Heart left ventricle (tissue), 16 donors: ENCODE measurements at regions not wholly inside any gene's neighbourhood (a gene's known extent, or its start where the extent isn't known, plus 50 kb on each side); places are given as distances from the start of the nearest gene placed in this dataset.

Experiments
- ATAC-seq, 4 donors: fragments of 200-7000 bp; cut with Tn5 transposase; one replicate each; pipeline ENCODE4 v1.9.1; 2020 to 2022; ENCODE audit warnings: moderate library complexity in 4 of 4, mild to moderate bottlenecking in 3 of 4, moderate number of reproducible peaks in 1 of 4
- DNase-seq, 5 donors: peaks; one replicate each; pipeline ENCODE4 v3.0.0-alpha.2; 2020
- H3K27ac ChIP-seq, 12 donors: fragments of 200-600 bp; sonication (generic) in 4 of 12; one replicate each; pipeline versions ENCODE4 v1.5.0 to v1.8.0; 2016 to 2022; ENCODE audit warnings: mild to moderate bottlenecking in 2 of 12
- H3K27me3 ChIP-seq, 9 donors: fragments of 200-600 bp; sonication (generic) in 2 of 9; one replicate each; pipeline versions ENCODE4 v1.5.1 to v1.8.0; 2016 to 2022; ENCODE audit warnings: mild to moderate bottlenecking in 3 of 9
- H3K36me3 ChIP-seq, 9 donors: fragments of 200-600 bp; sonication (generic) in 2 of 9; one replicate each; pipeline versions ENCODE4 v1.5.0 to v1.8.0; 2018 to 2022; ENCODE audit warnings: mild to moderate bottlenecking in 2 of 9
- H3K4me1 ChIP-seq, 12 donors: fragments of 200-600 bp; sonication (generic) in 4 of 12; one replicate each; pipeline versions ENCODE4 v1.5.0 to v1.8.0; 2016 to 2022; ENCODE audit warnings: mild to moderate bottlenecking in 3 of 12
- H3K4me3 ChIP-seq, 12 donors: fragments of 200-600 bp; sonication (generic) in 4 of 12; one replicate each; pipeline versions ENCODE4 v1.5.0 to v1.8.0; 2017 to 2022; ENCODE audit warnings: mild to moderate bottlenecking in 9 of 12, moderate library complexity in 4 of 12
- H3K9me3 ChIP-seq, 12 donors: fragments of 200-600 bp; sonication (generic) in 4 of 12; one replicate each; pipeline versions ENCODE4 v1.5.0 to v1.8.0; 2016 to 2022; ENCODE audit warnings: mild to moderate bottlenecking in 1 of 12
- CTCF ChIP-seq, 12 donors: fragments of 200-600 bp; sonication (generic) in 4 of 12; IDR thresholded peaks; one replicate each; pipeline versions ENCODE4 v1.5.0 to v1.8.0; 2018 to 2022; ENCODE audit warnings: antibody characterized with exemption in 12 of 12, mild to moderate bottlenecking in 5 of 12
- POLR2A ChIP-seq, 2 donors: fragments of 450-650 bp; IDR thresholded peaks; one replicate each; pipeline ENCODE4 v1.6.1; 2017; ENCODE audit warnings: antibody characterized with exemption in 2 of 2, mild to moderate bottlenecking in 2 of 2, moderate library complexity in 2 of 2
- WGBS, 4 donors: extraction: QIAGEN DNeasy Blood & Tissue Kit in 2 of 4; methylation state at CpG; one replicate each; pipeline versions ENCODE4 v1.1.5 to v1.1.7; 2013 to 2018; 5-methylcytosine and 5-hydroxymethylcytosine counted together
- intact Hi-C, 10 donors: fragments of 100-400 bp; cut with DNase I; formaldehyde crosslinking; loops; one replicate each; pipeline versions ENCODE4 v1.11.1 to v1.14.2; 2022
- donor health status: ischemic (EF 13 %, LVEDD 7.1; RV severe dilation, severe dysfunction).
- donor health status: healthy with polysubstance abuse.
- donor health status: DM: no; HTN: yes; CAD: no.
- donor health status: DM: no; HTN: no; CAD: no.
- donor health status: ischemic (EF 25% LVEDD 6.9; RV normal size, moderate dysfunction).
- donor health status: ischemic (EF 25% LVEDD 5.7; RV mildly dilated, moderate dysfunction).
- donor health status: healthy.
- donor health status: DM: yes; HTN: yes; CAD: no.
- donor health status: ischemic (EF 35%, LVEDD 5.7; RV mildly dilated, moderate dysfunction).
- donor health status: nonischemic (EF 11% LVEDD 7.7; RV severe dilation, severe dysfunction).
- donor health status: DM: yes; HTN: yes; CAD: no.
- donor health status: PGD.
- donor health status: ischemic (EF 29% LVEDD 5.4; RV normal size, mild dysfunction).
- donor health status: nonischemic (EF 23%, LVEDD 6.1; RV moderate dilation, normal function).

- TF ChIP-seq CTCF (IDR thresholded peaks at IDR 0.05), result no peak
- 93 to 99% (median 96%) methylated on average over 2 of the region's 2 CpGs for WGBS, 4 donors
Measured at GRCh38 chr6:12481850-12482249, 191.7 kb downstream of the EDN1 start.

DNA sequence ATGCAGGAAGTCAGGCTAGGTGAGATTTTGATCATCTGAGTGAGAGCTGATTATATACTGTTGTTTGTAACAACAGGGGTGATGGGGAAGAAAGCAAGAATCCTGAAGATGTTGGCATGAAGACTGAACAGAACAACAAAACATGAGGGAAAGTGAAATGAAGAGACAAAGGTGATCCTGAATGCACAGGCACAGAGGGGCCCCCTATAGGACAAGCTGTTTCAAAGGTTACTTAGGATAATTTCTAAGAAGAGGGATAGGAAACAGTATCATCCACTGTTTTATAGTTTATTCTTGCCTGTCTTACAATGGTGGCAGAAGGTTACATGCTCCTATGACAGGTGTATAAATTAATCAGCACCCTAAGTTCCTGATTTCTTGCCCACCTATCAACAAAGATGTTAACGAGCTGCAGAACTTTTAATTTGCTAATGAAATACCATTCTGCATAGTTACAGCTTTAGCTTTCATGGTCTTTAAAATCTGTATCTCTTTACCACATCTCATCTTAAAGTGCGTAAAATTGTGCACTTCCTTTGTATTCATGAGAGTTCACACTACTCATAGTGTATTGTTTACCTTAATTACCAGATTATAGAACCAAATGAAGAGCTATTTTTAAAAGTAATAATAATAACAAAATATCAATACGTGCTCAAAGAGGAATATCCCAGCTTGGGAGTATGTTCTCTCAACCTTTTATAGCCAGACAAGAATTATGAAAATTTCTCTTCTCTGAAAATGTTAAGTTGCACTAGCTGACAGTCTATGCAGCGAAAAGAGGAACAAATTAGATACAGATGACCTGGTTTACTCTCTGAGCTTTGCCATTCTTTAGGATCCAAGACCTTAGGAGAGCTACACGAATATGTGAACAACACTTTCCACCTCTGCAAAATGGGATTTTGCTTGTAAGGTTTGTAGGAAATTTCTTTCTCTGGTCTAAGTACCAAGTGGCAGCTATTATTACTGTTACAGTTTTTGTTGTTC lies 192.5 kb downstream of the EDN1 start:
- intact Hi-C loops, result no loop called here
- WGBS, 4 donors, result 89 to 92% (median 91%) methylated on average over 5 of the region's 5 CpGs
- H3K27me3 ChIP-seq, result no peaks in the 10 kb centered on the region
- no peak overlapping the region for H3K27ac ChIP-seq
- peaks cover 0 to 4% (median 0%) of the 10 kb centered on the region in 12 donors for H3K4me1 ChIP-seq
- TF ChIP-seq POLR2A (IDR thresholded peaks at IDR 0.05) (no peak), CTCF (IDR thresholded peaks at IDR 0.05) (no peak)
- DNase-seq (no peak), ATAC-seq (no peak)
- no peaks in the 10 kb centered on the region for H3K36me3 ChIP-seq
- H3K9me3 ChIP-seq, result no peaks in the 10 kb centered on the region
- no peak overlapping the region for H3K4me3 ChIP-seq

More at GRCh38 chr6:12481850-12482249, 191.7 kb downstream of the EDN1 start:
- H3K27ac ChIP-seq, result no peak overlapping the region
- DNase-seq (no peak), ATAC-seq (no peak)
- no peaks in the 10 kb centered on the region for H3K27me3 ChIP-seq
- no peaks in the 10 kb centered on the region for H3K36me3 ChIP-seq
- H3K9me3 ChIP-seq, result no peaks in the 10 kb centered on the region
- no peak overlapping the region for H3K4me3 ChIP-seq
- intact Hi-C loops, result no loop called here
- peaks cover 0 to 4% (median 0%) of the 10 kb centered on the region in 12 donors for H3K4me1 ChIP-seq

DNA sequence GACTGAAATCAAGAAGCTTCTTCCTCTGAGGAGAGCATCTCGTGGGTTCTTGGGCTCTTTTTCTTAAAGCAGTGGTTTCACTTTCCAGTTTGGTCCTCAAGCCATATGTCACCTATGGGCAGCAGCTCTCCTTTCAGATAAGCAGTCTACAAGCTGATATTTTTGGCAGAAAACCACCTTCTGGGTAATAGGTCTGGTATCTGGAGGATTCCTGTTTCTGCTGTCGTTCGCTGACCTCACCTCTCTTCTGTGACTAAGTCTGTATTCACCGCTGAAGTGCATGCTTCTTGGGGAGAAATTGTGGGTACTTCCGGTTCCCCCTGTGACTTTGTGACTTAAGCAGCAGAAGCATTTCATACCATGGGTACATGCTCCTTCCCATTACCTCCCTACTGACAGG lies 193.6 kb downstream of the EDN1 start:
- no peak for TF ChIP-seq CTCF (IDR thresholded peaks at IDR 0.05)
- no peak for TF ChIP-seq POLR2A (IDR thresholded peaks at IDR 0.05)
- Histone ChIP-seq H3K27ac (no peak overlapping the region), H3K36me3 (no peaks in the 10 kb centered on the region), H3K4me3 (no peak overlapping the region), H3K27me3 (no peaks in the 10 kb centered on the region), H3K4me1 (peaks cover 0 to 4% (median 0%) of the 10 kb centered on the region in 12 donors), H3K9me3 (no peaks in the 10 kb centered on the region)
- ATAC-seq, result no peak
- no peak for DNase-seq
- WGBS, 4 donors, result 48 to 66% (median 49%) methylated on average over 5 of the region's 5 CpGs
- intact Hi-C loops, result no loop called here

DNA sequence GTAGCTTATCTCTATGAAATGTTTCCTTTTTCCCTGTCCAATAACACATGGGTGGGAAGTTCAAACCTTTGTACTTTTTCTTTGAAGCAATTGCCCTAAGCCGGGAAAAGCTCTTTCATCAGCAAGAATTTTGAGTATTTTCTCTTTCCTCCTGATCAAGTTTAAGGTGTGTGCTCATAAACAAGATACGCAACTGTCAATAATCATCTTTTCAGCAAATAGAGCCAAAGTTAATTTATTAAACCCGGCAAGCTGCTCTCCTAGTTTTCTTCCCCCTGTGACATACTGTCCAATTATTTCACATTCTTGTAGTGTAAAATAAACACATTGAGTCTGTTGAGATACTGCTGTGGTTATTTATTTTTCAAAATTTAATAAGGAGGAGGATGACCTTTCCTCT lies 194.4 kb downstream of the EDN1 start:
- H3K27ac ChIP-seq, result no peak overlapping the region
- no peaks in the 10 kb centered on the region for H3K9me3 ChIP-seq
- intact Hi-C loops, result no loop called here
- no peak for TF ChIP-seq CTCF (IDR thresholded peaks at IDR 0.05)
- TF ChIP-seq POLR2A (IDR thresholded peaks at IDR 0.05), result no peak
- no peak overlapping the region for H3K4me3 ChIP-seq
- DNase-seq (no peak), ATAC-seq (no peak)
- no peaks in the 10 kb centered on the region for H3K36me3 ChIP-seq
- peaks cover 0 to 4% (median 0%) of the 10 kb centered on the region in 12 donors for H3K4me1 ChIP-seq
- 76 to 80% (median 78%) methylated on average over 3 of the region's 3 CpGs for WGBS, 4 donors
- H3K27me3 ChIP-seq, result no peaks in the 10 kb centered on the region
